ENCODE measurements at regions not wholly inside any gene's neighbourhood (a gene's known extent, or its start where the extent isn't known, plus 50 kb on each side); places are given as distances from the start of the nearest gene placed in this dataset.

- Histone ChIP-seq H4K20me1 (ENCODE audit: control insufficient read depth, insufficient read depth, insufficient read length) (no peaks in the 10 kb centered on the region), H3K9me3 (ENCODE audit: control insufficient read depth, low read depth, low read length) (no peaks in the 10 kb centered on the region), H3K4me2 (ENCODE audit: insufficient read depth, insufficient read length, low read length) (no peak overlapping the region), H3K56ac (ENCODE audit: insufficient read length, low read depth, low read length) (no peak overlapping the region), H2BK20ac (ENCODE audit: low read depth, low read length, poor library complexity, severe bottlenecking) (no peak overlapping the region), H4K8ac (replicated peaks; ENCODE audit: insufficient read length, low read depth, low read length) (no peak overlapping the region), H2BK120ac (ENCODE audit: low read depth, low read length, poor library complexity, severe bottlenecking) (no peak overlapping the region), H3K18ac (ENCODE audit: insufficient read length, low read depth, low read length) (no peak overlapping the region), H3K79me1 (ENCODE audit: insufficient read depth, low read depth, low read length, poor library complexity, severe bottlenecking) (no peaks in the 10 kb centered on the region), H3K14ac (ENCODE audit: insufficient read depth, low read length) (no peak overlapping the region), H3K9ac (ENCODE audit: extremely low read depth, insufficient read length, low read length) (no peak overlapping the region), H3K4me1 (ENCODE audit: insufficient read depth, low read length) (no peaks in the 10 kb centered on the region), H4K5ac (ENCODE audit: insufficient read length, low read depth, low read length) (no peak overlapping the region), H3K79me2 (ENCODE audit: insufficient read depth, low read length) (no peaks in the 10 kb centered on the region), H3T11ph (ENCODE audit: low read length) (no peak overlapping the region), H4K91ac (ENCODE audit: insufficient read length, low read depth, low read length) (no peak overlapping the region), H2BK12ac (ENCODE audit: insufficient read length, low read depth, low read length) (no peak overlapping the region), H3K4ac (ENCODE audit: low read depth, low read length) (no peak overlapping the region), H2AK5ac (ENCODE audit: insufficient read length, low read length) (no peak overlapping the region), H3K27ac (ENCODE audit: insufficient read length, low read depth, low read length) (no peak overlapping the region), H3K23ac (ENCODE audit: insufficient read length, low read depth, low read length) (no peak overlapping the region), H2BK15ac (ENCODE audit: low read depth, low read length) (no peak overlapping the region), H3K27me3 (ENCODE audit: insufficient read depth, low read length) (no peaks in the 10 kb centered on the region), H2BK5ac (ENCODE audit: insufficient read length, low read length) (no peak overlapping the region), H3K23me2 (ENCODE audit: insufficient read length, low read depth, low read length, poor library complexity, severe bottlenecking) (no peaks in the 10 kb centered on the region), H2AFZ (ENCODE audit: low read length) (no peak overlapping the region)
- no peak overlapping the region for H3K27ac Mint-ChIP-seq
- TF ChIP-seq CTCF (conservative IDR thresholded peaks at IDR 0.05) = no peak
- H3K4me1 Mint-ChIP-seq = no peaks in the 10 kb centered on the region
- H3K9me3 Mint-ChIP-seq = peaks cover 0 to 1% of the 10 kb centered on the region in 2 experiments; a peak in 2 of 5 replicates
- no peaks in the 10 kb centered on the region for H3K36me3 Mint-ChIP-seq (ENCODE audit: insufficient read depth in 1 of 3, low read depth in 3 of 3)
- DNase-seq = no peak
- H3K4me3 Mint-ChIP-seq = no peak overlapping the region
- H3K27me3 Mint-ChIP-seq (ENCODE audit: low read depth) = no peaks in the 10 kb centered on the region
Measured at GRCh38 chr6:23301556-23301955, 732.2 kb downstream of the HDGFL1 start.
